CD4-positive, alpha-beta T cell (primary cell): ENCODE measurements at regions not wholly inside any gene's neighbourhood (a gene's known extent, or its start where the extent isn't known, plus 50 kb on each side); places are given as distances from the start of the nearest gene placed in this dataset.
"Not testable (repeated sequence)": the region's sequence is repeated elsewhere in the genome, so short reads cannot be mapped to it uniquely, and the experiment has no call there.

Source experiments
- ATAC-seq: fragments of 200-7000 bp; cut with Tn5 transposase; one replicate; pipeline ENCODE4 v1.10.0; 2022; ENCODE audit warnings: mild to moderate bottlenecking; ENCODE audit not compliant: poor library complexity
- CTCF ChIA-PET: fragments of 350-600 bp; sonication (Branson Sonifier 250); formaldehyde crosslinking; loops from one replicate; lab custom pipeline; 2021; ENCODE audit warnings: antibody characterized with exemption, inconsistent platforms; lab: Charles Lee
- POLR2A ChIA-PET: fragments of 350-600 bp; sonication (Branson Sonifier 250); formaldehyde crosslinking; loops from one replicate; lab custom pipeline; 2021; ENCODE audit warnings: antibody characterized with exemption, inconsistent platforms; lab: Charles Lee
- DNase-seq, 14 experiments: peaks; one replicate each; pipeline ENCODE4 v3.0.0-alpha.2; 2013 to 2020; ENCODE audit warnings: mixed read lengths in 2 of 14
- H3K27ac ChIP-seq, 2 donors: one replicate each; pipeline versions ENCODE4 v1.5.1 to v1.7.0; 2013; ENCODE audit warnings: low read length in 2 of 2, low read depth in 1 of 2, mild to moderate bottlenecking in 1 of 2
- H3K27me3 ChIP-seq, 2 experiments: 1 replicate in 1 of 2; 2 replicates in 1 of 2; pipeline versions ENCODE4 v1.6.1 to v1.7.0; 2013; ENCODE audit warnings: low read length in 2 of 2, control low read depth in 1 of 2, mild to moderate bottlenecking in 1 of 2, moderate library complexity in 1 of 2; ENCODE audit not compliant: insufficient read depth in 2 of 2, control insufficient read depth in 1 of 2
- H3K36me3 ChIP-seq: one replicate; pipeline ENCODE4 v1.6.1; 2013; ENCODE audit warnings: low read length, control low read depth; ENCODE audit not compliant: insufficient read depth
- H3K4me1 ChIP-seq: one replicate; pipeline ENCODE4 v1.6.1; 2013; ENCODE audit warnings: low read length, control low read depth; ENCODE audit not compliant: insufficient read depth
- H3K4me3 ChIP-seq: one replicate; pipeline ENCODE4 v1.5.1; 2013; ENCODE audit warnings: mild to moderate bottlenecking, low read length, moderate library complexity
- H3K9me3 ChIP-seq, 2 experiments: 1 replicate in 1 of 2; 2 replicates in 1 of 2; pipeline versions ENCODE4 v1.6.1 to v1.7.0; 2013; ENCODE audit warnings: low read length in 2 of 2, mild to moderate bottlenecking in 2 of 2, control low read depth in 1 of 2, moderate library complexity in 1 of 2; ENCODE audit not compliant: control insufficient read depth in 1 of 2, insufficient read depth in 1 of 2
- H3K27ac Mint-ChIP-seq: one replicate; pipeline ENCODE4 v1.8.0; 2020; ENCODE audit warnings: mixed read lengths
- H3K27me3 Mint-ChIP-seq: one replicate; pipeline ENCODE4 v1.8.0; 2021; ENCODE audit warnings: mixed read lengths
- H3K36me3 Mint-ChIP-seq: one replicate; pipeline ENCODE4 v1.8.0; 2021; ENCODE audit warnings: low read depth, mixed read lengths
- H3K4me1 Mint-ChIP-seq: one replicate; pipeline ENCODE4 v1.8.0; 2021; ENCODE audit warnings: low read depth, mixed read lengths
- H3K4me3 Mint-ChIP-seq: one replicate; pipeline ENCODE4 v1.8.0; 2020; ENCODE audit warnings: mild to moderate bottlenecking, mixed read lengths
- H3K9me3 Mint-ChIP-seq: one replicate; pipeline ENCODE4 v1.8.0; 2020; ENCODE audit warnings: mixed read lengths
- CTCF ChIP-seq: fragments of 200-600 bp; IDR thresholded peaks from one replicate; pipeline ENCODE4 v1.8.0; 2022; ENCODE audit warnings: antibody characterized with exemption, mild to moderate bottlenecking
- intact Hi-C, 2 experiments: fragments of 100-400 bp; cut with DNase I in 1 of 2; cut with micrococcal nuclease in 1 of 2; formaldehyde crosslinking; loops; one replicate each; pipeline versions ENCODE4 v1.15.1 to v1.9.0; 2023 to 2025; cut with DNase I, micrococcal nuclease

GRCh38 chr2:125324273-125324672 lies 1299.2 kb downstream of the CNTNAP5 start:
- H3K4me3 Mint-ChIP-seq = no peak overlapping the region
- H3K27me3 ChIP-seq = no peaks in the 10 kb centered on the region

GRCh38 chr2:125330133-125330532 lies 1305.0 kb downstream of the CNTNAP5 start:
- Mint-ChIP-seq H3K4me3 (no peak overlapping the region), H3K27me3 (no peaks in the 10 kb centered on the region), H3K27ac (no peak overlapping the region), H3K4me1 (no peaks in the 10 kb centered on the region), H3K36me3 (no peaks in the 10 kb centered on the region), H3K9me3 (peaks cover 6% of the 10 kb centered on the region)
- H3K9me3 ChIP-seq = peaks cover 3 to 6% of the 10 kb centered on the region in 2 experiments
- POLR2A ChIA-PET = no interaction called here
- intact Hi-C loops = no loop called here
- DNase-seq = no peak
- no peak overlapping the region for H3K4me3 ChIP-seq
- no peaks in the 10 kb centered on the region for H3K36me3 ChIP-seq
- H3K4me1 ChIP-seq = no peaks in the 10 kb centered on the region
- CTCF ChIA-PET = no interaction called here
- no peaks in the 10 kb centered on the region for H3K27me3 ChIP-seq
- no peak overlapping the region for H3K27ac ChIP-seq
- ATAC-seq = no peak
- TF ChIP-seq CTCF = no peak

More at GRCh38 chr2:125324273-125324672, 1299.2 kb downstream of the CNTNAP5 start:
- CTCF ChIA-PET = no interaction called here
- intact Hi-C loops = no loop called here
- Histone ChIP-seq H3K4me3 (no peak overlapping the region), H3K4me1 (no peaks in the 10 kb centered on the region), H3K27ac (no peak overlapping the region), H3K36me3 (no peaks in the 10 kb centered on the region), H3K9me3 (peaks cover 0 to 5% of the 10 kb centered on the region in 2 experiments)
- no peaks in the 10 kb centered on the region for H3K27me3 Mint-ChIP-seq
- POLR2A ChIA-PET = no interaction called here
- H3K4me1 Mint-ChIP-seq = no peaks in the 10 kb centered on the region
- no peak for TF ChIP-seq CTCF
- H3K36me3 Mint-ChIP-seq = no peaks in the 10 kb centered on the region
- no peak for ATAC-seq
- H3K9me3 Mint-ChIP-seq = peaks cover 5% of the 10 kb centered on the region
- H3K27ac Mint-ChIP-seq = no peak overlapping the region
- DNase-seq = no peak

- H3K36me3 Mint-ChIP-seq = no peaks in the 10 kb centered on the region
- Histone ChIP-seq H3K4me3 (no peak overlapping the region), H3K36me3 (no peaks in the 10 kb centered on the region), H3K9me3 (peaks cover 0 to 3% of the 10 kb centered on the region in 2 experiments), H3K4me1 (no peaks in the 10 kb centered on the region), H3K27me3 (no peaks in the 10 kb centered on the region), H3K27ac (no peak overlapping the region)
- H3K4me1 Mint-ChIP-seq = no peaks in the 10 kb centered on the region
- TF ChIP-seq CTCF = no peak
- ATAC-seq = no peak
- DNase-seq = no peak
- no peak overlapping the region for H3K27ac Mint-ChIP-seq
- no peaks in the 10 kb centered on the region for H3K27me3 Mint-ChIP-seq
- no peak overlapping the region for H3K4me3 Mint-ChIP-seq
- POLR2A ChIA-PET = no interaction called here
- intact Hi-C loops = no loop called here
- CTCF ChIA-PET = no interaction called here
- peaks cover 17% of the 10 kb centered on the region for H3K9me3 Mint-ChIP-seq
These were observed 1314.6 kb upstream of the GYPC start for GRCh38 chr2:125341353-125341752.

- H3K4me3 ChIP-seq, DNase-seq, H3K27ac ChIP-seq, H3K36me3 Mint-ChIP-seq, H3K27me3 Mint-ChIP-seq, H3K36me3 ChIP-seq, H3K4me1 ChIP-seq, H3K27ac Mint-ChIP-seq, H3K9me3 ChIP-seq, POLR2A ChIA-PET, H3K4me3 Mint-ChIP-seq, H3K9me3 Mint-ChIP-seq, H3K27me3 ChIP-seq, H3K4me1 Mint-ChIP-seq, intact Hi-C loops, CTCF ChIA-PET, ATAC-seq: not testable (repeated sequence)
These were observed 1302.4 kb upstream of the GYPC start for GRCh38 chr2:125353542-125353941.
